Activated T-helper 1 cell treated with Interleukin-2 at 50 U/mL for 16 hours (primary cell): ENCODE measurements at regions not wholly inside any gene's neighbourhood (a gene's known extent, or its start where the extent isn't known, plus 50 kb on each side); places are given as distances from the start of the nearest gene placed in this dataset.
A peak's percentile ranks its signal among the peaks of the same experiment; 100 is the strongest.
"Not testable (repeated sequence)": the region's sequence is repeated elsewhere in the genome, so short reads cannot be mapped to it uniquely, and the experiment has no call there.

Experiments
- DNase-seq: peaks from one replicate; pipeline ENCODE4 v3.0.0-alpha.2; 2020; ENCODE audit warnings: low read depth

- DNase-seq = no peak
These were observed 285.7 kb upstream of the GALNT17 start for GRCh38 chr7:70846208-70846607.

- no peak for DNase-seq
These were observed 282.2 kb upstream of the GALNT17 start for GRCh38 chr7:70849580-70850235.

DNA sequence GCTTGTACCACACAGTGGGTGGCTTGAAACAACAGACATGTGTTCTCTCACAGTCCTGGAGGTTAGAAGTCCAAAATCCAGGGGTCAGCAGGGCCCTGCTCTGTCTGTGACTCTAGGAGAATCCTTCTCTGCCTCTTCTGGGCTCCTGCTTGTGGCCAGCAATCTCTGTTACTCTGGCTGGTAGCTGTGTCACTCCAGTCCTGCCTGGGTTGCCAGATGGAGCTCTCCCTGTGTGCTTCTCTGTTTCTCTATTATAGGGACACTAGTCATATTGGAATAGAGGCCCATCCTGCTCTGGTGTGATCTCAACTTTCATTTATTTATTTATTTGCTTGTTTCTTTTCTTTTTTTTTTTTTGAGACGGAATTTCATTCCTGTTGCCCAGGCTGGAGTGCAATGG lies 276.6 kb upstream of the GALNT17 start:
- no peak for DNase-seq

GRCh38 chr7:70856901-70857630 lies 274.9 kb upstream of the GALNT17 start:
- DNase-seq = peak; percentile 18

DNA sequence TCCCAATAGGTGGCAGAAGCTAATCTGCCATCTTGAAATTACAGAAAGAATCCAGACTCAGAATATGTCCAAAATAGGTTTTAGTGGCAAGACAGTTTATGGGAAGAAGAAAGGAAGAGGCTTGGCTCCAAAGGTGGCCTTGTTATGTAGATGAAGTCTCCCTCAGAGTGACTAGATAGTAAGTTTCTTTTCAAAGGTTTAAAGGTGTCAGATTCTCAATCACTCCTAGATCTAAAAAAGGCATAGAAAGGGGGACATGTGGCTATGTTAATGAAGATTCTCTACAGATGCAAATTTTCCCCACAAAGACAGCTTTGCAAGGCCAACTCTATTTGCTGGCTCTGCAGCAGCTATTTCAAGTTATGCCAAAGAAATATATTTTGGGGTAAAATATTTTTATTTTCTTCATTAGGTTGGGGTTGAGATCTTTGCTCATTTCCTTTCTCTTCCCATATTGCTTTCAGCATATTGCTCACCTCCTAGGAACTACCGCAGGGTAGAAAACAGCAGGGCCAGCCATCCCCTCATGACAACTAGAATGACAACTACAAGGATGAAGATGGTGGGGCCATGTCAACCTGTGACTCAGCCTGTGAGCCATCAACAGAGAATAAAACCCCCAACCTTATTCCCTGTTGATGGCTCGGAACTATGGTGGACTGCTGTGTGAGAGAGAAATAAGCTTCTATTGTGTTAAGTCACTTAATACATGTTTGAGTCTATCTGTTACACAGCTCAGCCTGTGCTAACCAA lies 274.0 kb upstream of the GALNT17 start:
- DNase-seq = no peak

- no peak for DNase-seq
These were observed 264.4 kb upstream of the GALNT17 start for GRCh38 chr7:70867513-70867912.

GRCh38 chr7:70870349-70870748 lies 261.6 kb upstream of the GALNT17 start:
- no peak for DNase-seq

DNA sequence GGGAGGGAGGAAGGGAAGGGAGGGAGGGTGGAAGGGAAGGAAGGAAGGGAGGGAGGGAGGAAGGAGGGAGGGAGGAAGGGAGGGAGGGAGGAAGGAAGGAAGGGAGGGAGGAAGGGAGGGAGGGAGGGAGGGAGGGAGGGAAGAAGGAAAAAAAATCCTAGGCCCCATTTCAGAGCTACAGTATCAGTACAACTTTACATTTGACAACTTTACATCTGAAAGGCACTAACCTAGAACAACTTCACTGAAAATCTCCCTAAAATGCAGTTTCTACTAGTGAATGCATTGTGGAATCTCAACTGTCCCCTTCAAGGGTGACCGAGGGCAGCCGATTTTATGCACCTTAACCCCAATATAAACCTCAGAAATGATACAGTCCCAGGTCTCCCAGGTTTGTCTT lies 259.8 kb upstream of the GALNT17 start:
- DNase-seq = no peak

- no peak for DNase-seq
These were observed 250.6 kb upstream of the GALNT17 start for GRCh38 chr7:70881167-70881847.

- DNase-seq = no peak
These were observed 248.0 kb upstream of the GALNT17 start for GRCh38 chr7:70883750-70884439.

DNA sequence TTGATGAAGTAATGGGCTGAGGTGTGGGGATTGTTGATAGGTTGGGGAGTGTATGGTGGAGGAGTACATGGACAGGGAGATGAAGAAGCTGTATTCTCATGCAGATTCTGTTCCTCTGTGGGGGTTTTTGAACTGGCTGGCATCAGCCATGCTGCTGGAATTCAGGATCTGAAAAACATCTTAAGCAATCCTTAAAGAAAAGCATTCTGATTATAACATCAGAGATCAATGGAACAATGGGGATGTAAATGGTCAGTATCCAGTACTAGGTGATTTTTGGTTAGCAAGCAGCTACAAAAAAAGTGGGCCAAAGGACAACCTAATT lies 247.5 kb upstream of the GALNT17 start:
- no peak for DNase-seq

GRCh38 chr7:70884809-70885208 lies 247.1 kb upstream of the GALNT17 start:
- DNase-seq = no peak

DNA sequence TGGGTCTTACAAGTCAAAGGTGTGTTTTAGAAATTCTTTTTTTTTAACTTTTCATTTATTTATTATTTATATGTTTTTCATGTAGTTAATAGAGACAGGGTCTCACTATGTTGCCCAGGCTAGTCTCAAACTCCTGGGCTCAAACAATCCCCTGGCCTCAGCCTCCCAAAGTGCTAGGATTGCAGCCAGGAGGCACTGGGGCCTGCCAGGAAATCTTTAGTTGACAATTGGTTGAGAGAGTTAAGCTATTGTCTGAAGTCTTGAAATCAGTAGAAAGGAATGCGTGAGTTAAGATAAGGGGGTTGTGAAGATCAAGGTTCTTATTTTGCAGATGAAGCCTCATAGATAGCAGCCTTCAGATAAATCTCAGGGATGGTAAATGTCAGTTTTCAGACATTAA lies 245.4 kb upstream of the GALNT17 start:
- DNase-seq = no peak

DNA sequence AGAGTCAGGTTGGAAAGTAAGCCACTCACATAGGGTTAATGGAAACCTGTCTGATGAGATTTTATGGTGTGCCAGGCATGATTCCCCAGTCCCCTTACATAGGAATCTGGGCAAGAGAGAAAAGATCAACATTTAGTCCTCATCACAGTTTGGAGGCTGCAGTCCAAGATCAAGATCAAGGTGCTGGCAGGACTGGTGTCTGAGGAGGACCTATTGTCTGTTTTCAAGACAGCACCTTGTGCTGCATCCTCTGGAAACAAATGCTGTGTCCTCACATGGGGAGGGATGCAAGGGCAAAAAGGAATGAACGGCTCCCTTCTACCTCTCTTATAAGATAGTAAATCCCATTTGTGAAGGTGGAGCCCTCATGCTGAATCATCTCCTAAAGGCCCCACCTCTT lies 244.8 kb upstream of the GALNT17 start:
- DNase-seq = no peak

- no peak for DNase-seq
These were observed 241.6 kb upstream of the GALNT17 start for GRCh38 chr7:70890147-70890969.

DNA sequence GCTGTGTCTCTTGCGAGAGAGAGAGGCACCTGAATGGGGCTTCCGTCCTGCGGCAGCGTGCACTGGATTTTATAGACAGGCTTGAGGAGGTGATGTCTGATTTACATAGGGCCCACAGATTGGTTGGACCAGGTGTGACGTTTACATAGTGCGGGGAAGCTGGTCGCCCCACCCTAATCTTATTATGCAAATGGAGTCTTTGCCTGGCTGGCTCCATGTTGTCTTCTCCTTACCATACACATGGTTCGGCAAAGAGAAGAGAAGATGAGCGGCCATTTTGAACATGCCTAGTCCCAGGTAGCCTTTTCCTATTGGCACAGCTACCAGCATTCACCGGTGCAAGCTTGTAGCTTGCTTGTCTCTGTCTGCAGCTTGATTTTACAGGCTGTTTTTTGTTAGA lies 238.5 kb upstream of the GALNT17 start:
- DNase-seq = no peak

DNA sequence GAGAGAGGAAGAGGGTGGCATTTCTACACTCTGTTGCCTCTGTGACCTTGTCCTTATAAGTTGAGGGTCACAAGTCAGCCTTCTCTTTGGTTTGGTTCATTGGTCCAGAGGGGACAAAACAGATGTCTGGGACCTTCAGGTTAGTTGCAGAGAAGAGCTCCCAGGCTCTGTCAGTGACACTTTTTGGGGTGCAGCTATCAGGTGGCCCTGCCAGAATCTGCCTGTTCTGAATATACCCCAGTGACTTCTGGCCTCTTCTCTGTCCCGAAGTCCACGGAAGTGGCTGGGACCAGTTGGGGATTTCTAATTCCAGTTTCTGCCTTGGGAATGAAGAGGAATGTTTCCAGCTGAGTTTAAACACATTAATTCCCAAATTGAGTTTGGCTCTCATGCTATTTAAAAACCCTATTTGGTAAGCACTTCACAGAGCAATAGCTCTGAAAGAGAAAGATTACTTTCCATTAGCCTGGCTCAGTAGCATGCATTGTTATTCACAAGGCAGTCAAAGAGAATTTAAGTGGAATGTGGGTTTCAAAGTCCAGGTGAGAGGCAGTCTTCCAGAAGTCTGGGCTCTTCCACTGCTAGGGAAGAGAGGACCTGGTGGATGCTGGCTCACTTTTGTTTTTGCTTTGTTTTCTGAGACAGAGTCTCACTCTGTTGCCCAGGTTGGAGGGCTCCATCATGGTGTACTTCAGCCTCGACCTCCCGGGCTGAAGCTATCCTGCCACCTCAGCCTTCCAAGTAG lies 237.8 kb upstream of the GALNT17 start:
- DNase-seq = no peak

GRCh38 chr7:70894799-70895198 lies 237.1 kb upstream of the GALNT17 start:
- no peak for DNase-seq

DNA sequence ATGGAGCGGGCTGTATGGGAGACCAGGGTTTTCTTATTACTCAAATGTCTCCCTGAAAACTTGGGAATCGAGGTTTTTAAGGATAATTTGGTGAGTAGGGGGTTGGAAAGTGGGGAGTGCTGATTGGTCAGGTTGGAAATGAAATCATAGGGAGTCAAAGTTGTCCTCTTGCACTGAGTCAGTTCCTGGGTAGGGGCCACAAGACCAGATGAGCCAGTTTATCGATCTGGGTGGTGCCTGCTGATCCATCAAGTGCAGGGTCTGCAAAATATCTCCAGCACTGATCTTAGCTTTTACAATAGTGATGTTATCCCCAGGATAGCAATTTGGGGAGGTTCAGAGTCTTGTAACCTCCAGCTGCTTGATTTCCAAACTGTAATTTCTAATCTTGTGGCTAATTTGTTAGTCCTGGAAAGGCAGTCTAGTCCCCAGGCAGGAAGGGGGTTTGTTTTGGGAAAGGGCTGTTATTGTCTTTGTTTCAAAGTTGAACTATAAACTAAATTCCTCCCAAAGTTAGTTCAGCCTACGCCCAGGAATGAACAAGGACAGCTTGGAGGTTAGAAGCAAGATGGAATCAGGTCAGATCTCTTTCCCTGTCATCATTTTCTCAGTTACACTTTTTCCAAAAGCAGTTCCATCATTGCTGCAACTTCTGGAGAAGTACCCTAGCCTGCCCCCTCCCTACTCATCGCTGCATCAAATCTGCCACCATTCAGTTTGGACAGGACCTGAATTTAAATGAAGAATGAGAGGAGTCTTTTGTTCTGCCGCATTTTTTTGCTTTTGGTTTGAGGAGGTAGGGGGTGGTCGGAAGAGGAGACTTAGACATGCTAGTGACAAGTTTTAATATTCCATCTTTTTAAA lies 236.4 kb upstream of the GALNT17 start:
- not testable (repeated sequence) for DNase-seq
